SK-N-SH treated with all-trans-retinoic acid at 6 μM for 48 hours (cell line): ENCODE measurements at regions not wholly inside any gene's neighbourhood (a gene's known extent, or its start where the extent isn't known, plus 50 kb on each side); places are given as distances from the start of the nearest gene placed in this dataset.

Experiments
- ARNTL ChIP-seq: fragments of 450-650 bp; formaldehyde crosslinking; IDR thresholded peaks from 2 replicates; pipeline ENCODE4 v1.5.0; 2020; ENCODE audit warnings: low read depth, mild to moderate bottlenecking, moderate library complexity, borderline replicate concordance
- OSR1 ChIP-seq: fragments of 250-450 bp; sonication (Bioruptor Pico); IDR thresholded peaks from 2 replicates; pipeline ENCODE4 v1.8.0; 2022; ENCODE audit warnings: moderate library complexity, mild to moderate bottlenecking, inconsistent platforms
- SNAI2 ChIP-seq: fragments of 250-450 bp; sonication (Bioruptor Pico); IDR thresholded peaks from 2 replicates; pipeline ENCODE4 v1.5.0; 2020; ENCODE audit warnings: mild to moderate bottlenecking, moderate library complexity
- TCF4 ChIP-seq: fragments of 250-450 bp; sonication (Bioruptor Pico); IDR thresholded peaks from 2 replicates; pipeline ENCODE4 v1.8.0; 2021; ENCODE audit warnings: mild to moderate bottlenecking, moderate library complexity, borderline replicate concordance
- TOX ChIP-seq: fragments of 250-450 bp; sonication (Bioruptor Pico); IDR thresholded peaks from 2 replicates; pipeline ENCODE4 v1.8.0; 2021; ENCODE audit warnings: mild to moderate bottlenecking, moderate library complexity, borderline replicate concordance
- ZC3H10 ChIP-seq: fragments of 250-450 bp; sonication (Bioruptor Pico); IDR thresholded peaks from 2 replicates; pipeline ENCODE4 v1.5.1; 2021; ENCODE audit warnings: mild to moderate bottlenecking, moderate library complexity
- ZFP3 ChIP-seq: fragments of 250-450 bp; sonication (Bioruptor Pico); IDR thresholded peaks from 2 replicates; pipeline ENCODE4 v1.5.0; 2020; ENCODE audit warnings: mild to moderate bottlenecking, moderate library complexity
- ZFP30 ChIP-seq: fragments of 450-650 bp; formaldehyde crosslinking; IDR thresholded peaks from 2 replicates; pipeline ENCODE4 v1.5.0; 2022; ENCODE audit warnings: mild to moderate bottlenecking, moderate library complexity
- ZNF565 ChIP-seq: fragments of 450-650 bp; formaldehyde crosslinking; conservative IDR thresholded peaks from 2 replicates; pipeline ENCODE4 v1.5.0; 2020; ENCODE audit warnings: low read depth, mild to moderate bottlenecking, moderate library complexity
- ZNF70 ChIP-seq: fragments of 450-650 bp; formaldehyde crosslinking; IDR thresholded peaks from 2 replicates; pipeline ENCODE4 v1.5.0; 2020; ENCODE audit warnings: mild to moderate bottlenecking, moderate library complexity
- TF ChIP-seq, protein P1 (sequence below): fragments of 250-450 bp; sonication (Bioruptor Pico); IDR thresholded peaks from 2 replicates; pipeline ENCODE4 v1.5.0; 2020; ENCODE audit warnings: mild to moderate bottlenecking, moderate library complexity
- TF ChIP-seq, protein P2 (sequence below): fragments of 250-450 bp; sonication (Bioruptor Pico); IDR thresholded peaks from 2 replicates; pipeline ENCODE4 v1.8.0; 2021; ENCODE audit warnings: low read depth, mild to moderate bottlenecking, moderate library complexity, borderline replicate concordance
- TF ChIP-seq, protein P3 (sequence below): fragments of 250-450 bp; sonication (Bioruptor Pico); IDR thresholded peaks from 2 replicates; pipeline ENCODE4 v1.8.0; 2020; ENCODE audit warnings: mild to moderate bottlenecking, moderate library complexity, borderline replicate concordance

DNA sequence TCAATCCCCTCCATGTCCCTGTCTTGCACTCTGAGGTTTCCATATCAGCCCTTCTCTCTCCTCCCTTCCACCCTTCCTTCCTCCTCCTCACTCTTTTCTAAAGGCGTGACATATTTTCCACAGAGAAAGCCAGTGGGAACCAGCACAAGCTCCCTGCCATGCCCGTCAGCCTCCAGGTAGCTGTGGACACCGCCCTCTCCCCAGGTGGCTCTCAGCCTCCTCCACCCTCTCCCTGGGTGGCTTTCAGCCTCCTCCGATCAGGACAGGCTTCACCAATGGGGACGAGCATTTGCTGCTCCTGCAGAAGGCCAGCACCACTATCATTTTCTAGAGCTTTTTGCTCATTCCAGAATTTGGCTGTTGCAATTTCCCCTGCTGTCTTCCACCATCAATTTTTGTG is 236.6 kb downstream of the GADD45G start:
- TF ChIP-seq ARNTL (CRISPR knock-in tag) (no peak), ZC3H10 (no peak), ZFP3 (CRISPR knock-in tag) (no peak), SNAI2 (CRISPR knock-in tag) (no peak), OSR1 (no peak), ZFP30 (no peak), TOX (CRISPR knock-in tag) (no peak), TCF4 (no peak), ZNF565 (CRISPR knock-in tag) (no peak), ZNF70 (no peak)
- TF ChIP-seq, protein P1, sequence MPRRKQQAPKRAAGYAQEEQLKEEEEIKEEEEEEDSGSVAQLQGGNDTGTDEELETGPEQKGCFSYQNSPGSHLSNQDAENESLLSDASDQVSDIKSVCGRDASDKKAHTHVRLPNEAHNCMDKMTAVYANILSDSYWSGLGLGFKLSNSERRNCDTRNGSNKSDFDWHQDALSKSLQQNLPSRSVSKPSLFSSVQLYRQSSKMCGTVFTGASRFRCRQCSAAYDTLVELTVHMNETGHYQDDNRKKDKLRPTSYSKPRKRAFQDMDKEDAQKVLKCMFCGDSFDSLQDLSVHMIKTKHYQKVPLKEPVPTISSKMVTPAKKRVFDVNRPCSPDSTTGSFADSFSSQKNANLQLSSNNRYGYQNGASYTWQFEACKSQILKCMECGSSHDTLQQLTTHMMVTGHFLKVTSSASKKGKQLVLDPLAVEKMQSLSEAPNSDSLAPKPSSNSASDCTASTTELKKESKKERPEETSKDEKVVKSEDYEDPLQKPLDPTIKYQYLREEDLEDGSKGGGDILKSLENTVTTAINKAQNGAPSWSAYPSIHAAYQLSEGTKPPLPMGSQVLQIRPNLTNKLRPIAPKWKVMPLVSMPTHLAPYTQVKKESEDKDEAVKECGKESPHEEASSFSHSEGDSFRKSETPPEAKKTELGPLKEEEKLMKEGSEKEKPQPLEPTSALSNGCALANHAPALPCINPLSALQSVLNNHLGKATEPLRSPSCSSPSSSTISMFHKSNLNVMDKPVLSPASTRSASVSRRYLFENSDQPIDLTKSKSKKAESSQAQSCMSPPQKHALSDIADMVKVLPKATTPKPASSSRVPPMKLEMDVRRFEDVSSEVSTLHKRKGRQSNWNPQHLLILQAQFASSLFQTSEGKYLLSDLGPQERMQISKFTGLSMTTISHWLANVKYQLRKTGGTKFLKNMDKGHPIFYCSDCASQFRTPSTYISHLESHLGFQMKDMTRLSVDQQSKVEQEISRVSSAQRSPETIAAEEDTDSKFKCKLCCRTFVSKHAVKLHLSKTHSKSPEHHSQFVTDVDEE (CRISPR knock-in tag) = no peak
- TF ChIP-seq, protein P2, sequence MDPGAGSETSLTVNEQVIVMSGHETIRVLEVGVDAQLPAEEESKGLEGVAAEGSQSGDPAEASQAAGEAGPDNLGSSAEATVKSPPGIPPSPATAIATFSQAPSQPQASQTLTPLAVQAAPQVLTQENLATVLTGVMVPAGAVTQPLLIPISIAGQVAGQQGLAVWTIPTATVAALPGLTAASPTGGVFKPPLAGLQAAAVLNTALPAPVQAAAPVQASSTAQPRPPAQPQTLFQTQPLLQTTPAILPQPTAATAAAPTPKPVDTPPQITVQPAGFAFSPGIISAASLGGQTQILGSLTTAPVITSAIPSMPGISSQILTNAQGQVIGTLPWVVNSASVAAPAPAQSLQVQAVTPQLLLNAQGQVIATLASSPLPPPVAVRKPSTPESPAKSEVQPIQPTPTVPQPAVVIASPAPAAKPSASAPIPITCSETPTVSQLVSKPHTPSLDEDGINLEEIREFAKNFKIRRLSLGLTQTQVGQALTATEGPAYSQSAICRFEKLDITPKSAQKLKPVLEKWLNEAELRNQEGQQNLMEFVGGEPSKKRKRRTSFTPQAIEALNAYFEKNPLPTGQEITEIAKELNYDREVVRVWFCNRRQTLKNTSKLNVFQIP (CRISPR knock-in tag) = no peak
- TF ChIP-seq, protein P3, sequence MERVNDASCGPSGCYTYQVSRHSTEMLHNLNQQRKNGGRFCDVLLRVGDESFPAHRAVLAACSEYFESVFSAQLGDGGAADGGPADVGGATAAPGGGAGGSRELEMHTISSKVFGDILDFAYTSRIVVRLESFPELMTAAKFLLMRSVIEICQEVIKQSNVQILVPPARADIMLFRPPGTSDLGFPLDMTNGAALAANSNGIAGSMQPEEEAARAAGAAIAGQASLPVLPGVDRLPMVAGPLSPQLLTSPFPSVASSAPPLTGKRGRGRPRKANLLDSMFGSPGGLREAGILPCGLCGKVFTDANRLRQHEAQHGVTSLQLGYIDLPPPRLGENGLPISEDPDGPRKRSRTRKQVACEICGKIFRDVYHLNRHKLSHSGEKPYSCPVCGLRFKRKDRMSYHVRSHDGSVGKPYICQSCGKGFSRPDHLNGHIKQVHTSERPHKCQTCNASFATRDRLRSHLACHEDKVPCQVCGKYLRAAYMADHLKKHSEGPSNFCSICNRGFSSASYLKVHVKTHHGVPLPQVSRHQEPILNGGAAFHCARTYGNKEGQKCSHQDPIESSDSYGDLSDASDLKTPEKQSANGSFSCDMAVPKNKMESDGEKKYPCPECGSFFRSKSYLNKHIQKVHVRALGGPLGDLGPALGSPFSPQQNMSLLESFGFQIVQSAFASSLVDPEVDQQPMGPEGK (CRISPR knock-in tag) = no peak
